Islet of Langerhans (tissue), 1 donor: ENCODE measurements at regions not wholly inside any gene's neighbourhood (a gene's known extent, or its start where the extent isn't known, plus 50 kb on each side); places are given as distances from the start of the nearest gene placed in this dataset.

Source experiments
- FAIRE-seq: peaks from one replicate; lab custom pipeline; 2011; peaks lifted over from hg19 to GRCh38; lab: Jason Lieb, UNC

DNA sequence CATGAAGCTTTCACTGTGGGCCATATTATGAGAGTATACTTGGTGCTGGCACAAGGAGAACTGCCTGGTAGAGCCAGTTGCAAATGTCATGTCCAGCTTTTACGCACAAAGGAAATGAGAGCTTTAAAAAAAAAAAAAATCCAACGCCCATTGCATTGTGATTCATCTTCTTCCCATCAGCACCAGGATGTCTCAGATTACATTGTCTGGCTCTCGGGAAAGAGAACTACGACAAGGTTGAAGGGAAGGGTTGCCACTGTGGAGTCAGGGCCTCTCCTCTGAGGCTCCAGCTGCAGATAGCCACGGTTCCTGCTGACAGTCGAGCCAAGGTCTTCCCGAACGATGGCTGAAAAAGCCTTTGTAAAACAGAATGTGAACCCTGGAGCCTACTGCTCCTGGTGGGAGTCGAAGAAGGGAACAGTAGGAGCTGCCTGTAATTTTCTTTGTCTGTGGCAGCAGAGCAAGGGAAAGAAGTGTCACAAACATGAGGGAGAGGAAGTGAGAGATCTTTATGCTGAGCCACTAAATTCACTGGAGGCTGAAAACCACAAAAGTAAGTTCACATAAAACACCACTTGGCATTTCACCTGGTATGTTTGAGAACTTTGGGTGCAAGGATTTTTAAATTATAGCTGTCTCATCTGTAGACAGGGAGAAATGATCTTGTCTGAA lies 704.7 kb downstream of the DIAPH3 start:
- FAIRE-seq, result no peak

DNA sequence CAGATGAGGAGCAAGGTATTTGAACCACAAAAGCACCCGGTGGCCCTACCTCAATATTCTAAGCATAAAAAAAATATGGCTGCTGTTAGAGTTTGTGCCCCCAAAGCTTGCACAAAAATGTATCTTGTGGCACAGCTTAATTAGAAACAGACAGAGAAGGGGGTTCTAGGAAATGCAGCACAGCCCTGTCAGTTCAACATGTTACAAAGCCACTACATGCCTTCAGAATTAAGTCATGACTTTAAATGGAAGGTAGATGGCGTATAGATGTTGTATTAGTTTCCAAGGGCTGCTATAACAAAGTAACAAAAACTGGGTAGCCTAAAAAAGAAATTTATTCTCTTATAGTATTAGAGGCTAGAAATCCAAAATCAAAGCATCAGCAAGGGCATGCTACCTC lies 703.8 kb downstream of the DIAPH3 start:
- no peak for FAIRE-seq

DNA sequence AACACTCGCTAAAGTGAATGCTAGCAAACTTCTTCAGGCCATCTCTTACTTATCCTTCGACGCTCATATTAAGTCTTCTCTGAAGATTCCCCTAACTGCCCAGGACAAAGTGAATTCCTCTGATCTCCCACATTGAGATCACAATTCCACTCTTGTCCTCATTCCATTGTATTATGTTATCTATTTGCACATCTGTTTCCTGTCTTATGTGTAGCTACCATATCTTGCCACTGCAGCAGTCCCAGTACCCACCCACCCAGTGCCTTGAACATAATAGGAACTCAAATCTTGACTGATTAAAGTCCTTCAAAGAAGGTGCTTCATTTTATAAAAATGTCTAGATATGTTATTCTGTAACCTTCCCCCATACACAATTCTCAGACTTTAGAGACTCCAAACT lies 702.3 kb downstream of the DIAPH3 start:
- no peak for FAIRE-seq

DNA sequence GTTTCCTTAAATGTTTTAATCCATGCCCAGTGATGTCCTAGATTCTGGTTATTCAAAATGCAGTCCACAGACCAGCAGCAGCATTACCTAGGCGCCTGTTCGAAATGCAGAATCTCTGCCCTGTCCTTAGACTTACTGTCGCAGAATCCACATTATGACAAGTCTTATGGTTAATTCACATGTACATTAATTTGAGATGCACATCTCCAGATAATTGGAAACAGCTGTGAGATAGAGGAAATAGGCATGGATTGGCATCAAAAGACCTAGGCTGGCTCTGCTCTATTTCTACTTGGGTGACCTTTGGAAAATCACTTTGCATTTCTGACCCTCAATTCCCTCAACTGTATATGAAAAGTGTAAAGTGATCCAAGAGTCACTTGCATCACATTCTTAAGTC lies 700.7 kb downstream of the DIAPH3 start:
- FAIRE-seq, result no peak

DNA sequence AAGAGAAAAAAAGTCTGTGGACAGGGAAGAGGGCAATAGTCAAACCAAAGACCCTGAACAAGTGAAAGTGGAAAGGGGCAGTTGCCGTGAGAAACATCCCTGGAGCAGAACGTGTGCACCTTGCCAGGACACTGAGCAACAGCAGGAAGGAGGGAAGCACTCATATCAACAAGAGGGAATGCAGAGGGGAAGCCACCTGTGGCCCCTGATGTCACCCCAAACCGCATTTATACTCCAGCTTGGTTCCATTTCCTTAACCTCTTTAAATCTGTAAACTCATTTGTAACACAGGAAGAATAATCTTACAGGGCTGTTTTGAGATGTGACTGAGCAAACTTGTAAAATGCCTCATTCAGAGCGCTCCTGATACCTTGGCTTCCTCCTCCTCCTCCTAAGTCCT lies 698.8 kb downstream of the DIAPH3 start:
- FAIRE-seq, result no peak

DNA sequence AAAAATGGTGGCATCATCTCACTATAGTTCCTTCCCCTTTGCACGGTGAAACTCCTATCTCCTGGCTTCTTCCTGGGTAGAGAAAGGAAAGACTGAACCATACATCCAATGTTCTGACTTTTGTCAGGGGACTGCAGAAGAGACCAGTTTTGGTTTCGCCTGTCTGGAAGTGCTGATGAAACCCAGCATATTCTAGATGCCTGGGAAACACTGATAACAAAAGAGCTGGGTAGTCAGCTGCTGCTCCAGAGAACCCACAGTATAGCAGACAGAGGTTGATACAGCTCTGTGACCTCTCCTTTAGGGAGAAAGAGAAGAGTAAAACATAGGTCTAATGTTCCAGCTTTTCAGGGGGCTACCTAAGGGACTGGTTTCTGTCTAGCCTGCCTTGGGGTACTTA lies 695.3 kb downstream of the DIAPH3 start:
- FAIRE-seq, result no peak

DNA sequence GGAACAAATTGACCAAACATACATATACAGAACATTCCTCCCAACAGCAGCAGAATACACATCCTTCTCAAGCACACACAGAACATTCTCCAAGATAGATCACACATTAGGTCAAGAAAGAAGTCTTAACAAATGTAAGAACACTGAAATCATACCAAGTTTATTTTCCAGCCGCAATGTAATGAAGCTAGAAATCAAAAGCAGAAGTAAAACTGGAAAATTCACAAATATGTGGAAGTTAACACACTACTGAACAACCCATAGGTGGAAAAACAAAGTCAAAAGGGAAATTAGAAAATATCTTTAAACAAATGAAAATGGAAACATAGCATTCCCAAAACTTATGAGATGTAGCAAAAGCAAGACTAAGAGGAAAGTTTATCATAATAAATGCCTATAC lies 692.6 kb downstream of the DIAPH3 start:
- peak; percentile 45 for FAIRE-seq

DNA sequence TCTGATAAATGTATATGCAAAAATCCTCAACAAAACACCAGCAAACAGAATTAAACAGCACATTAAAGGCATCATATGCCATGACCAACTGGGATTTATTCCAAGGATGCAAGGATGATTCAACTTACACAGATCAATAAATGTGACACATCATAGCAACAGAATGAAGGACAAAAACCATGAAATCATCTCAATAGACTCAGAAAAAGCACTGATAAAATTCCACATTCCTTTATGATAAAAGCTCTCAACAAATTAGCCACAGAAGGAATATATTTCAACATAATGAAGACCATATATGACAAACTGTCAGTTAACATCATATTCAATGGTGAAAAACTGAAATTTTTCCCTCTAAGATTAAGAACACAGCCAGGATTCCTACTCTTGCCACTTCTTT lies 691.6 kb downstream of the DIAPH3 start:
- no peak for FAIRE-seq

DNA sequence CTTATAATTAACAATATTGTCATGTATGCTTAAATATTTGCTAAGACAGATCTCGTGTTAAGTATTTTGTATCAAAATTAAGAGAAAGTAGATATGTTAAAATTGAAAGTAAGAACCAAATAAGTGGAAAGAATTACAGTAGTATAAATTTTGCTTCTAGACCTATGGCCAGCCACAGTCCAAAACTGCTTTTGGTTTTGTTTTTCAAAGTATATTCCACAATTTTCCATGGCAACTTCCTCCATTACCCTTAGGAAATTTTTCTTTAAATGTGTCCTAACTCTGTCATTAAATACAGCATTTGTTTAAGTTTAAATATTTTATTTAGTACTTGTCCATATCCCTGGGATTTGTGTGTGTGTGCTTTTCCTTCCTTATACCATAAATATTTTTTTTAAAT lies 689.0 kb downstream of the DIAPH3 start:
- no peak for FAIRE-seq

DNA sequence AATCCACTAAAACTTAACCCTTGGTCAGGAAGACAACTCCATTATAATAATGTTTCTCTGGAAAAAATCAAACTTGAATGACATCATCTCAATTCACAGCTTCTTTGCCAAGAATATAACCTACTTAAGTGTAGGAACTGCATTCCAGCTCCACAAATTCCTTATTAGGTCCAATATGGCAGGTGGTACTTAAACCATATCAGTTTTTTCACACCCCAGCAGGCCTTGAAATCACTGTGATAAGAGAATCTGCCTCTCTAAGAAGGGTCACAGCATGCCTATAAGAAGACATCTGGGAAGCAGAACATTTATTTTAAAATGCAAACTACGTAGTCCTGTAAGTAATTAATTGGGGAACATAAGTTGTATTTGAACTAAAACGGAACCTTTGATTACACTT lies 687.8 kb downstream of the DIAPH3 start:
- FAIRE-seq, result no peak

DNA sequence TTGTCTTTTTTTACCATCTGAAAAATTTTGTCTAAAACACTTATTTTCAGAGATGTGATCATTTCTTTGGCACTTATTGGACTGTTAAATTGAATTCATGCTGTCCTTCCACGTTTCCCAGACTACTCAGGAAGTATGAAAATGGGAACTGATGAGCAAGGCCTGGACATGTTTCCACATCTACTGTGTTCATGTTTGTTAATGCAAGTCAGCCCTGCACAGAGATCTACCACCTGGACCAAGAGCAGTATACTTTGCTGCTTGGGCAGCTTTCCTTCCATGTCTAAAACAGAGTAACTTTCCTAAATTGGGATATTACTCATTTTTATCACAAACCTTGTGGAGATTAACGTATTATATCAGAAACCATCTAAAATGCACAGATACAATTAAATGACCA lies 687.4 kb downstream of the DIAPH3 start:
- no peak for FAIRE-seq

DNA sequence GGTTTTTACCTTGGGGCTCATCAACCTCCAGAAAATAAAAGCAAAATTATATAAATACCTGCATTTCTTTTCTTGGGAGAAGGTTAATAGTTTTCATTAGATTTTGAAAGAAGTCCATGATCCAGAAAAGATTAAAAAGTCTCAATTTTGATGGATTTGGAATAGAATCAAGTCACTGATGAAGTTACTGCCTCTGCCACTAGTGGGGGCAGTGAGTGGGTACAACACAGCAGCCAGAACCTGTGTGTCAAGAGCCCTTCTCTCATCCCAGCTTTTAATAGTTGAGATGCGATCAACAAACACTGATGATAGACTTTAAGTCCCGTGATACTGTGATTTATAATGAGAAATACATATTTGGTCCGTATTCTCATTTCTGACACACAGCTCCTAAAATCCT lies 686.7 kb downstream of the DIAPH3 start:
- no peak for FAIRE-seq

DNA sequence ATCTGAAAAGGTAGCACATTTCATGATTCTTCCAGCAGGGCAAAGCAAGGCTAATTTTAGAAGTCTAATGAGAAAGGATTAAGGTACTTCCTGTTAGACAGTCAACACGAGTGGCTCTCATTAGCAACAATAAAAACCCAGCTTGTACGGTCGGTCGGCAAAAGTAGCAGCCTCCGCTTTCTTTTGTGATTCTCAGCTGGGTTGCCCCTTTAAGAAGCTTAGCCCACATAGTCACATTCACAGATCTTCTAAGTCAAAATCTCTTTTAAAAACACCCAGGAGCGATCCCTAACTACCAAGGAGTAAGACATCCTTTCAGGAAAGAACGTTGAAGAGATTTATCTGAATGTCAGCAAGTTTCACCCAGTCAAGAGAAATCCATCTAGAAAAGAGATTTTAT lies 684.8 kb downstream of the DIAPH3 start:
- FAIRE-seq, result no peak

DNA sequence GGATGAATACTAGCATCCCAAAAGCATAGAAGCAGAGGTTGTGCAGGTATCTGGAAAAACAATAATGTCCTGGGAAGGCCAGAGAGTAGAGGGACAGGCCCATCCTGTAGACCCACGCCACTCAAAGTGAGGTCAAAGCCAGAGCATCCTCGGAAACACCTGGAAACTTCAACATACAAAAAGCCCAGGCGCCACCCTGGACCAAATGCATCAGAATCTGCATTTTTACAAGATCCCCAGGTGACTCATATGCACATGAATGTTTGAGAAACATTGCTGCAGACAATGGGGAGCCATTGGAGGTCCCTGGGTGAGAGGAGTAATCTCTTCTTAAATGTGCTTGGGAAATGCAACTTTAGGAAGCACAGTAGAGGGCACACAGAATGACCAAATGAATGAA lies 684.1 kb downstream of the DIAPH3 start:
- FAIRE-seq, result no peak

DNA sequence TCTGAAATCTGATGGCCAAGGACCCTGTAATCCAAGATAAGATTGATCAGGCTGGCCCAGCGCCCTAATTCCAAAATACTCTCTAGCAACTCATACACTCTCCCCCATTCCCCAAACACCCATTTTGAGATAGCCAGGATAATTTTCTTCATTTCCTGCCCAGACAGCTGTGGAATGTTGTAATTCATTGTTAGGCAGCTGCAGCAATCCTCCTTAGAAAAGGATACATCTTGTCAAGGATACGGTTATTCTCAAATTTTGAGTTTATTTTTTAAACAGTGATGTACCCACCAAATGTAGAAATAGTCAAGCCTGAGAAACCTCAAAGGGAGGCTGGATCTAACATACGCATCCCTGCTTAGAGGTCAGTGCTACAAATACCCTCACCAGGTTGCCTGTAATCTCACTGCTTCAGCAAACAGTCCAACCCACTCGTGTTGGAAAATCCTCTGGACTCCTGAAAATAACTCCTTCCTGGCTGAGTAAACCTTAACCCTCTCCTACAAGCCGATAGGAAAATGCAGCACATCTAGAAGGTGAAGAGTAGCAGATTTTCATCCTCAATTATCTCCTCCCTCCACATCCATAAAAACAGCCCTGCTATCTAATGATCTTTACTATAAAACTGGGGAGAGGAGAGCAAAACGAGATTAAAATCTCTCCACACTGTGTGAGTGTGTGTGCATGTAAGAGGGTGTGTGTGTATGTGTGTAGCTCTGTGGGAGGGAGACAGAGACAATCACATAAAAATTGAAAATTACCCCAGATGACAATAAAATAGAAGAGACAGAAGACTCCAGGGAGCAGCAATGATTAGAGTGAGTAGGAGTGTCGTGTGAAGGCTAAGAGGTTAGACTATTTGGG lies 683.1 kb downstream of the DIAPH3 start:
- FAIRE-seq, result no peak

DNA sequence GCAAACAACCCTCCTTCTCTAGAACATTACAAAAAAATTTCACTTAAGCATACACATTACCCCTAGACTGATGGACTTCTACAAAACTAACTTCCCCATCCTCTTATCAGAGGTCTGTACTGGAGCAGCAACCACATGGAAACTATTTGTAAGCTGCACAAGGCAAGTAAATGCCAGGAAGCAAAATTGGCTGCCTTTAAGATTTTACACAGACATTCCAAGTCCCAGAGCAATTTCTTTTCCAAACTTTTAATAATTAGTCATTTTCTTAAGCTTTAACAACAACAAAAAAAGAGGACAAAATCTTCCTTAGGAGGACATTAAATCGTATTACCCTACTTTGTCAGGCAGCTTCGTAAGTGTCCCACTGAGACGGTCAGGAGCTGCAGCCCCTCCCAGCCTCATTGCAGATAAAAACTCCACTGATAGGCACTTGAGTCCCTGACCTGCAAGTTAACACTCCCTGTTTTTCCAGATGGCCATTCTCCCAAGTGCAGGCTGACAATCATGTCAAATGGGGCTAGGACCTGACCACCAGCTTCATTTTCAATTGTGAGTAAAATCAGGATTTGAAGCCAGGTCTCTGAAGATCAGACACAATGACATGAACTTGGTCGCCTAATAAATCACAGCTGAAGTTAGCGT lies 680.1 kb downstream of the DIAPH3 start:
- no peak for FAIRE-seq

DNA sequence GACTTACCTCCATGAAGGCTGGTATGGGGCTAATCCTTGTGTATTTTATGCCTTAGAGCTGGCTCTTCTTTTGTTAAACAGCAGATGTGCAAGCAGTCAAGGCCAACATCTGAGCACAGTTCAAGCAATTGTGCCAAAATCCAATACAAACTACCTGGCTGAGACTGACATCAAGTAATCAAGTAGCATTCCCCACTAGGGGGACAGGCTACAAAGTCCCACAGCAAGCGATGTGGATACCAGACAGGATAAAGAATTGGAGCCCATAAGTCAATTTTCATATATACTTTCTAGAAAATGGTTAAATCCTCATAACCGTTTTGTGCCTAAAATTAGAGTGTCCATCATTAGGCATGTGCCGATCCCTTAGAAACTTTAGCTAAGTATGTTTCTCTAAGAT lies 675.8 kb downstream of the DIAPH3 start:
- FAIRE-seq, result no peak

DNA sequence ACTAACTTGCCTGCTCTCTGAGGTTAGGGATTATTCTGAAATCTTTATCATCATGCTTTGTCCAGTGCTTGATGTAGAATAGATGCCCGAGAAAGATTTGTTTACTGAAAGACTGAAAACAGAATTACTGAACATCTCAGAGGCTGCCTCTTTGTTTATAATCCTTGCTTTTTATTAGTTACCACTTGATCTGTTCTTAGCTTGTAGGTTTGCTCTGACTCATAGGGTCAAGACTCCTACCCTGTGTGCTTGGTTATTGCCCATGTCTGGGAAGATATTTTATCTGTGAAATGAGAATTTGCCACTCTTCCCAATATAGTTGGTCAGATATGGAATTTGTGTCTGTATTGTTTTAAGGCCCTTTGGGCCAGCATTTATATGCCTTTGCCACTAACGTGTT lies 675.3 kb downstream of the DIAPH3 start:
- no peak for FAIRE-seq

DNA sequence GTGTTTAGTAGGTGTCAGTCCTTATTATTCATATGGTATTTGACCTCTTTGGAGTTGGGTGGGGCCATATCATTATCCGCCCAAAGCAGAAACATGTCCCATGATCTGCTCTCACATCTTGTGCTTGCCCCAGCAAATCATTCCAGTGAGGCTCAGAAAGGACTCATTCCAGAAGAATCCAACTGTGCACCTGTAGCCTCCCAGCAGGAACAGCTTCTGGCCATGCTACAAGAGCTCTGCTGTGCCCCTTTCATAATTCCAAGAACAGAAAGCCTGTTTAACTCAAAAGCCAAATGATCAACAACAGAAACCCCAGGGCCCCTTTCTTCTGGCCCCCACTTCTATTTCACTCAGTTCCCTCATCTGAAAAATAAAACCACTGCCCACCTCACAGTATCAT lies 673.1 kb downstream of the DIAPH3 start:
- FAIRE-seq, result no peak

DNA sequence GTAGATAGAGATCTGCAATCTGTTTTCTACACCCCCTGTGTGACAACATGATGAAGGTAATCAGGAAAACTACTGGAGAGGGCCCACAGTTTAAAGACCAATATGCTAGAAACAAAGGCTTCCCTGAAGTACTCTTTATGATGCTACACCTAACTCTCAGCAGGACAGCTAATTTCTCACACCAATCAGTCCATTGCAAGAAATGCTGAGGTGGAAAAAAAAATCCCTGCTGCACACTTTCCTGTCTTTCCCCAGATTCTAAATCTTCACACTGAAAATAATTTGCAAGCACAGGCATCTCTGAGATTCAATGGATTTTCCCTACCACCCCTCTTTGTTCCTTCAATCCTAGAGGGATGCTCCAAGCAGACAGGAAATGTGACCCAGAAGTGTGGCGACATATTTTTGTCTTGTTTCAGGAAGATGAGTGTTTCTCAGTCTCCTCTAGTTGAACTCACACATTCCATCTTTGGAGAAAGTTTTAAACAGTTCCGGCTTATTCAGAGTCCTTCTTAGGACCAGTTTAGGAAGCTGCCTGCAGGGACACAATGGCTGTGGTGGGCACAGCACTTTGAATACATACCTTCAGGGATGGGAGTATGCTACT lies 671.6 kb downstream of the DIAPH3 start:
- FAIRE-seq, result no peak

DNA sequence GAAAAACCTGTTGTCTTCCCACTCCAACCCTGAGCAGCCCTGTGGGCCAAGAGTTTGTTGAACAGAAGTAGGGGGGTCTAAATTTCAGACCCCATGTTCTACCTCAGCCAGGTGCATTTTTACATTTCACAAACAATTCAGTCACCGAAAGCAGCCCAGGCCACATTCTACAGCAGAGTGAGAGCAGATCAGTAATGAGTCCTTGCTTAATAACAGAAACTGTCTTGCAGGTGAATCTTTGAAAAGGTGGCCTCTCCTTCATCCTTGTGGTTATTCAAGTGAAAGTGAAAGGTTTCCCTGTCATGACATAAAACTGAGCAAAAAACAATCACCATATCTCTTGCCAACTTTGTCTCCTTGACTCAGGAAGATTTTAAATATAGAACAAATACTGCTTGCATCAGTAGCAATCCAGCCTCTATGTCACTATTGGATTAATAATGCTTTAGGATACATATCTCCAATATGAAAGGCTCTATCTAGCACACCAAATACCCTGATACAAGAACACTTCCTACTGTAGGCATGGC lies 670.2 kb downstream of the DIAPH3 start:
- no peak for FAIRE-seq

DNA sequence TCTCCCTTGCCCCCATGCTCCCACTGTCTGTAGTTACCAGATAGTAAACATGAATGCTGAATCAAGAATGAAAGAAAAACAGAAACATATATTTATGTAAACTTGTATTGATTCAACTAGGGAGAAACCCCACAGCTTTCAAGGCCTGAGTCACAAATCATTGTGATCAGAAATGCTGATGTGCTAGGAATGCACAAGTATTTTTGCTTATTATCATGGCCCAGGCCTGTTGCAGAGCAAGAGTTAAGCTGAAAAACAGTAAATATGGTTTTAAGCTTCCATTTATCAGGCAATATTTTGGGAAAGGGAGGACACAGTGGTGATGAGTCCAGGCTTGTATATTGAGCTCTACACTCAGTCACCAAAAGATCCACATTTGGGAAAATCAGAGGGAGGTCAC lies 669.6 kb downstream of the DIAPH3 start:
- no peak for FAIRE-seq

DNA sequence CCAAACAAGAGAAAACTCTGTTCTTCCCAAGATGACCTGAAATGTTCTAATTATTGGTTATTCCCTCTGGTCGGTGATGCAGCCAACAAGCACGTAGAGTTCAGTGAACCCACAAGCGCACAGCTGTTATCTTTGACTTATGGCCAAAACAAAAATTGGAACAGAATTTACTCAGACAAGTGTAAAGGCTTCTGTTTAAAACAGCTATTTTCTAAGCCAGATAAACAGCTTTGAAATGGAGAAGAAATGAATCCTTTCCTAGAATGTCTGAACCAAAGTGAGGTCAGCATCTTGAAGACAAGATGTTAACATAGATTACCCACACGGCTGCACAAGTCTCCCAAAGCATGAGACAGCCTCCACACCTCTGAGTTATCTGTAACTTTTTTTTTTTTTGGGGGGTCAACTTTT lies 669.2 kb downstream of the DIAPH3 start:
- peak; percentile 49 for FAIRE-seq
